Endothelial cell of umbilical vein (primary cell): ENCODE measurements at regions not wholly inside any gene's neighbourhood (a gene's known extent, or its start where the extent isn't known, plus 50 kb on each side); places are given as distances from the start of the nearest gene placed in this dataset.

Experiments
- BruUV-seq: library from RNA; stranded (reverse); fragments of 400-500 nt; replicated peaks from 2 replicates; lab custom pipeline; 2021; lab: Mats Ljungman, UMichigan
- CTCF ChIA-PET: fragments of 300-600, 350-600 bp; sonication (Branson Sonifier 250); formaldehyde crosslinking; loops from one replicate; lab custom pipeline; 2021; ENCODE audit warnings: antibody characterized with exemption, inconsistent platforms; lab: Charles Lee
- POLR2A ChIA-PET: fragments of 300-600, 350-600 bp; sonication (Branson Sonifier 250); formaldehyde crosslinking; loops from one replicate; lab custom pipeline; 2021; ENCODE audit warnings: antibody characterized with exemption, inconsistent platforms; lab: Charles Lee
- DNase-seq: peaks from one replicate; pipeline ENCODE4 v3.0.0-alpha.2; 2011; ENCODE audit warnings: low read depth, low spot score
- FAIRE-seq: peaks from 2 replicates; lab custom pipeline; 2011; peaks lifted over from hg19 to GRCh38; lab: Jason Lieb, UNC
- H2AFZ ChIP-seq: 2 replicates; pipeline ENCODE4 v1.6.0; 2012; ENCODE audit warnings: low read depth, low read length, control low read depth, inconsistent platforms
- H3K27ac ChIP-seq: 2 replicates; pipeline ENCODE4 v1.5.1; 2011; ENCODE audit warnings: low read depth, mild to moderate bottlenecking, control low read depth, low read length, moderate library complexity; ENCODE audit not compliant: insufficient read depth
- H3K27me3 ChIP-seq, 2 experiments: 2 replicates each; pipeline versions ENCODE4 v1.6.0 to v1.6.1; 2011; ENCODE audit warnings: low read length in 2 of 2, mixed read lengths in 1 of 2; ENCODE audit not compliant: control insufficient read depth in 2 of 2, insufficient read depth in 2 of 2
- H3K36me3 ChIP-seq, 2 experiments: 2 replicates in 1 of 2; 3 replicates in 1 of 2; pipeline ENCODE4 v1.5.1; 2011; ENCODE audit warnings: low read length in 2 of 2, mild to moderate bottlenecking in 1 of 2, moderate library complexity in 1 of 2; ENCODE audit not compliant: control insufficient read depth in 2 of 2, insufficient read depth in 2 of 2; ENCODE audit errors: extremely low read depth in 1 of 2
- H3K4me1 ChIP-seq: 3 replicates; pipeline ENCODE4 v1.5.1; 2011; ENCODE audit warnings: mild to moderate bottlenecking, low read length; ENCODE audit not compliant: control insufficient read depth, insufficient read depth; ENCODE audit errors: extremely low read depth
- H3K4me2 ChIP-seq: 2 replicates; pipeline ENCODE4 v1.6.1; 2011; ENCODE audit warnings: low read length, control low read depth, mixed read lengths; ENCODE audit not compliant: insufficient read depth
- H3K4me3 ChIP-seq, 3 experiments: fragments of 200-600 bp in 1 of 3; sonication (generic), shearing (Covaris generic) in 1 of 3; replicated peaks in 1 of 3; 2 replicates each; pipeline ENCODE4 v1.5.1; 2011 to 2016; ENCODE audit warnings: control low read depth in 3 of 3, low read length in 3 of 3, mild to moderate bottlenecking in 2 of 3, inconsistent platforms in 1 of 3, low read depth in 1 of 3, moderate library complexity in 1 of 3; ENCODE audit not compliant: insufficient read depth in 1 of 3
- H3K79me2 ChIP-seq: 2 replicates; pipeline ENCODE4 v1.6.0; 2012; ENCODE audit warnings: low read length, inconsistent platforms; ENCODE audit not compliant: control insufficient read depth, insufficient read depth
- H3K9ac ChIP-seq: replicated peaks from 2 replicates; pipeline ENCODE3; 2011; ENCODE audit warnings: low read length, control low read depth; ENCODE audit not compliant: insufficient read depth; ENCODE audit errors: extremely low read depth
- H3K9me1 ChIP-seq: replicated peaks from 3 replicates; pipeline ENCODE4 v1.6.0; 2011; ENCODE audit warnings: mild to moderate bottlenecking, low read length; ENCODE audit not compliant: control insufficient read depth, insufficient read depth; ENCODE audit errors: extremely low read depth
- H3K9me3 ChIP-seq: replicated peaks from 2 replicates; pipeline ENCODE4 v1.5.1; 2012; ENCODE audit warnings: low read length, inconsistent platforms; ENCODE audit not compliant: control insufficient read depth, insufficient read depth
- H4K20me1 ChIP-seq: replicated peaks from 2 replicates; pipeline ENCODE3; 2011; ENCODE audit warnings: mild to moderate bottlenecking, low read length; ENCODE audit not compliant: control insufficient read depth, insufficient read depth; ENCODE audit errors: extremely low read depth
- EZH2 ChIP-seq: IDR thresholded peaks from 2 replicates; pipeline ENCODE4 v1.6.1; 2012; ENCODE audit warnings: borderline replicate concordance, low read depth, mild to moderate bottlenecking, moderate library complexity, low read length, inconsistent platforms; ENCODE audit not compliant: severe bottlenecking
- FOS ChIP-seq: IDR thresholded peaks from 2 replicates; pipeline ENCODE4 v1.6.1; 2011; ENCODE audit warnings: mild to moderate bottlenecking, low read length, moderate library complexity, borderline replicate concordance; ENCODE audit not compliant: insufficient read depth
- GATA2 ChIP-seq: IDR thresholded peaks from 2 replicates; pipeline ENCODE4 v1.7.0; 2011; ENCODE audit warnings: low read depth, mild to moderate bottlenecking, moderate library complexity, mixed read lengths, low read length; ENCODE audit not compliant: insufficient read length, insufficient read depth
- JUN ChIP-seq: IDR thresholded peaks from 2 replicates; pipeline ENCODE4 v1.6.1; 2011; ENCODE audit warnings: borderline replicate concordance, low read depth; ENCODE audit not compliant: insufficient read length, insufficient read depth
- MYC ChIP-seq: IDR thresholded peaks from one replicate; pipeline ENCODE4 v1.6.1; 2011; ENCODE audit warnings: mild to moderate bottlenecking, low read depth, low read length
- POLR2A ChIP-seq: IDR thresholded peaks from 2 replicates; pipeline ENCODE4 v1.6.1; 2012; ENCODE audit warnings: low read depth, mild to moderate bottlenecking, control low read depth, low read length
- POLR2AphosphoS5 ChIP-seq: IDR thresholded peaks from 2 replicates; pipeline ENCODE4 v1.6.1; 2012; ENCODE audit warnings: low read depth, mild to moderate bottlenecking, control low read depth, low read length, moderate library complexity; ENCODE audit not compliant: insufficient read depth
- dilution Hi-C: fragments of 300-500 bp; cut with MboI; formaldehyde crosslinking; loops from one replicate; pipeline ENCODE4 v1.15.0; 2019; ENCODE audit warnings: low sequenced_read_pairs; ENCODE audit not compliant: extremely low pct_ligation_motif_present
- intact Hi-C: fragments of 100-400 bp; cut with micrococcal nuclease; formaldehyde crosslinking; loops from one replicate; pipeline ENCODE4 v1.10.0; 2022
- TF ChIP-seq, protein P1 (sequence below): IDR thresholded peaks from 2 replicates; pipeline ENCODE4 v1.6.1; 2011; ENCODE audit not compliant: insufficient read depth, insufficient read length
- TF ChIP-seq, protein P2 (sequence below), 2 donors: IDR thresholded peaks; 1 replicate in 1 of 2; 2 replicates in 1 of 2; pipeline ENCODE4 v1.5.1; 2011; ENCODE audit warnings: low read length in 2 of 2, mild to moderate bottlenecking in 2 of 2, moderate library complexity in 2 of 2, control low read depth in 1 of 2, inconsistent platforms in 1 of 2, low read depth in 1 of 2; ENCODE audit not compliant: insufficient read depth in 1 of 2; ENCODE audit errors: extremely low read depth in 1 of 2

DNA sequence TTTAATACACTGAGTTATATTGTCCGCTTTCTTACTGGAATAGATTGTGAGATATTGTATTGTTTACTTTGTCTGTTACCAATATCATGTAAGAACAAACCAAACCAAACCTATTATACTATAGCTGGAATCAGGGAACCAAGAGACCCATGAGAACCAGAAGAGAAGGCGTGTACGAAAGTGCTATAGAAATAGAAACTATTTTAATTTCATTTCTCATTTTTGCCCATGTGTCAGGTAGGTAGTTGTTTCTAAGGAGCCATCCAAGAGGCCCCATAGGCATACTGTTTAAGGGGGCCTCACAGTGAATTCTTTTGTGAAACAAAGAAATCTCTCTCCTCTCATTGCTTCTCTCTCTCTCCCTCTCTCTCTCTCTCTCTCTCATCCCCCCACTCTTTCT is 363.6 kb downstream of the RNF144A start:
- Histone ChIP-seq H3K4me2 (no peak overlapping the region), H2AFZ (no peak overlapping the region), H3K4me1 (no peaks in the 10 kb centered on the region), H3K9me1 (no peaks in the 10 kb centered on the region), H4K20me1 (no peaks in the 10 kb centered on the region), H3K27ac (no peak overlapping the region), H3K4me3 (no peak overlapping the region), H3K27me3 (no peaks in the 10 kb centered on the region), H3K79me2 (no peaks in the 10 kb centered on the region), H3K36me3 (no peaks in the 10 kb centered on the region), H3K9me3 (no peaks in the 10 kb centered on the region), H3K9ac (no peak overlapping the region)
- FAIRE-seq: no peak
- dilution Hi-C loops: no loop called here
- intact Hi-C loops: no loop called here
- CTCF ChIA-PET: no interaction called here
- POLR2A ChIA-PET: no interaction called here
- no peak for DNase-seq
- BruUV-seq: no TSS peak
- TF ChIP-seq FOS (no peak), POLR2AphosphoS5 (no peak), MYC (no peak), GATA2 (no peak), EZH2 (no peak), POLR2A (no peak), JUN (no peak)
- TF ChIP-seq, protein P1, sequence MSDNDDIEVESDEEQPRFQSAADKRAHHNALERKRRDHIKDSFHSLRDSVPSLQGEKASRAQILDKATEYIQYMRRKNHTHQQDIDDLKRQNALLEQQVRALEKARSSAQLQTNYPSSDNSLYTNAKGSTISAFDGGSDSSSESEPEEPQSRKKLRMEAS: no peak
- TF ChIP-seq, protein P2, sequence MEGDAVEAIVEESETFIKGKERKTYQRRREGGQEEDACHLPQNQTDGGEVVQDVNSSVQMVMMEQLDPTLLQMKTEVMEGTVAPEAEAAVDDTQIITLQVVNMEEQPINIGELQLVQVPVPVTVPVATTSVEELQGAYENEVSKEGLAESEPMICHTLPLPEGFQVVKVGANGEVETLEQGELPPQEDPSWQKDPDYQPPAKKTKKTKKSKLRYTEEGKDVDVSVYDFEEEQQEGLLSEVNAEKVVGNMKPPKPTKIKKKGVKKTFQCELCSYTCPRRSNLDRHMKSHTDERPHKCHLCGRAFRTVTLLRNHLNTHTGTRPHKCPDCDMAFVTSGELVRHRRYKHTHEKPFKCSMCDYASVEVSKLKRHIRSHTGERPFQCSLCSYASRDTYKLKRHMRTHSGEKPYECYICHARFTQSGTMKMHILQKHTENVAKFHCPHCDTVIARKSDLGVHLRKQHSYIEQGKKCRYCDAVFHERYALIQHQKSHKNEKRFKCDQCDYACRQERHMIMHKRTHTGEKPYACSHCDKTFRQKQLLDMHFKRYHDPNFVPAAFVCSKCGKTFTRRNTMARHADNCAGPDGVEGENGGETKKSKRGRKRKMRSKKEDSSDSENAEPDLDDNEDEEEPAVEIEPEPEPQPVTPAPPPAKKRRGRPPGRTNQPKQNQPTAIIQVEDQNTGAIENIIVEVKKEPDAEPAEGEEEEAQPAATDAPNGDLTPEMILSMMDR (IDR thresholded peaks at IDR 0.05; ENCODE audit: extremely low read depth in 1 of 2, insufficient read depth in 1 of 2, low read depth in 1 of 2, low read length in 2 of 2): no peak
